ENCODE measurements at regions not wholly inside any gene's neighbourhood (a gene's known extent, or its start where the extent isn't known, plus 50 kb on each side); places are given as distances from the start of the nearest gene placed in this dataset.

DNA sequence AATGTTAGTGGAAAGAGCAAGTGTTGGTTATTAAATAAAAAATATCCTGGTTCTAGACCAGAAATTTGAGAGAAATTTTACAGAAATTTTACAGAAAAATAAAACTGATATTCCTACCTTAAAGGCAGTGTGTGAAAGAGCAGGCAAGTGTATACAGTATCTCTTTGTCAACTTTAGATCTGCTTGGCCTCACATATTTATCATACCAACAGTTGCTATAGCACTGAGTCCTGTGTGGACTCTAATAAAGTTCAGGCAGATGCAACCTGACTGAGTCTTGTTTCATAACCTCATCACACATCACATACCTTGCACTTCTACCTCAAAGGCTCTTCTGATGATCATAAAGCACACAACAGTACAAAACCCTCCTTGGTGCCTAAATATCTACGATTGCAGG is 552.4 kb upstream of the PCDH15 start:
- DNase-seq: no peak

DNA sequence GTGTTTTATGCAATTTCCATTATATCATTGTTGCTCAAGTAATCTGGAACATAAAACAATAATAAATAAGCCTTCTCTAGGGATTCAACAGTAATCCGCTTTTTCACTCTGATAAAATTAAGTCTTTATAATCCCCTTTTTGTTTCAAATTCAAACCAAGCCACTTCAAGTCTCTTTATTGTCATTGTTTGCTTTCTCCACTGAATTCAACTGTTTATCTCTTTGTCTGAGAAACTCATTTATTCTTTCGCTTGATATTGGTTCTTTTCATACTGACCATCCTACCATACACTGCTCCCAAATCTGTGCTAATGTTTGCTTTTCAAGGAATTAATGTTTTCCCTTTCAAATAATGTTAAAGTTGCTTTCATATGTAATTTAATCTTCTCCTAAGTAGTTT is 550.4 kb upstream of the PCDH15 start:
- DNase-seq: no peak

DNA sequence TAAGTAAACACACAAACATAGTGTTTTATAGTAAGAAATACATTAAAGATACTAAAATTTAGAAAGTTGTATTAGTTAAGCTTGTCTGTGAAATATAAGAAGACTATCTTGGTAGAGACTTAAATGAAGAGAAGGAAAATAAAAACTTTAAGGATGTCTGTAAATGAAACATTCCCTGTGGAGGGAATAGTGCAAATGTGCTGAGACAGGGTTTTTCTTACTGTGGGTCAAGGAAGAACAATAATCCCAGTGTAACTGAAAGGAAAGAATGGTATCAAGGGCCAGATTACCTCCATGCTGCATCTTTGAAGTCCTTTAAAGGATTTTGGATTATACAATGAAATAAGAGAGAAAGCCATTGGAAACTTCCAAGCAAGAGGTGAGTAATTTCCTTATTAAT is 547.5 kb upstream of the PCDH15 start:
- DNase-seq: no peak

DNA sequence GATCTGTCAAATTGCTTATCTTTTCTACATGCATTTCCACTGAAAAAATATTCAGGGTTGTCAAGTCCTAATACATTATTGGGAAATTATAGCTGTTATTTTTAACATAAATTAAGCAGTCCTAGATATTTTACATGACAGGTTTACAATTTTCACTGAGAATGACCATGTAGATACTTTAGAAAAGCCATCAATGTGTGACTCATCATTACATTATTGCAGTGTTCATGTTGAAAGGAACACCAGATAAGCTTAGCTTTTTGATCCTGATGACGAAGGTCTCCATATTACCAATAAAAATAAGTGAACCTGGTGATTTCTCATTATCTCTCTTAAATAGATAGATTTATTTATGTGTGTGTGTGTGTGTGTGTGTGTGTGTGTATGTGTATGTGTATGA is 529.5 kb upstream of the PCDH15 start:
- DNase-seq: no peak

DNA sequence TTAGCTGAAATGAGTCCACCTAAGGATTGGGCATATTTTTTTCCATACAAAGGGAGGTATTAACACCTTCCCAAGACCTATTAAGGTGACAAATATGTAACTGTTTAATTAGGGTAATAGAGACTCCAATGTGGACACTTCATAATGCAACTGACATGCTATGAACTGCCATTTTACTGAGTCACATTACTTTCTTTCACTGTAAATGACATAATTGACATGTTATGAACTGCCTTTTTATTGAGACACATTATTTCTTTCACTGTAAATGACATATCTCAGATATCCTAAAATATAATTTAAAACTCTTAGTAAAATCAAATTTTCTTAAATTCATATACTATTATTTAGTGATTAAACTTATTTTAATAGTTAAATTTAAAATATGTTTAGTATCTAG is 528.8 kb upstream of the PCDH15 start:
- no peak for DNase-seq

DNA sequence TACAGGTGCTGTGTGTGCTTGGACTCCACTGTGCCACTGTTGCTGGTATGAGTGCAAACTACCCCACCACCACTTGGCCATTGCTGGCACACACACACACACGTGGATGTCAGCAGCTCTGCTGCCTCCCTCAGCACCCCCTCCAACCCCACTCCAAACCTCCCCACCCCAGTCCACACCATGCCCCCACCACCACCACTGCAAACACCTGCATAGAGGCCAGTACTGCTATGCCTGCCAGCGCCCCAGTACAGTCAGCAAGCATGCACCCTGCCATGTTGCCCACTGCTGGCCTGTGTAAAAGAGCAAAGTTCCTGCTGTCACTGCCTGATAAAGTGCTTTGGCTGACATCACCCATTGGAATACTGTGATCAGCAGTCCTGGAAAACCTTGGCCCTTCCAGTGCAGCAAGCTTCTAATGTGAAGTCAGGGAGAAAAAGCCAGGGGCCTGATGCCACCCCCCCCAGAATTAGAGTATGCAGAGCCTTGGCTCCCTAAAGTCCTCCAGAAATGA is 519.2 kb upstream of the PCDH15 start:
- no peak for DNase-seq

DNA sequence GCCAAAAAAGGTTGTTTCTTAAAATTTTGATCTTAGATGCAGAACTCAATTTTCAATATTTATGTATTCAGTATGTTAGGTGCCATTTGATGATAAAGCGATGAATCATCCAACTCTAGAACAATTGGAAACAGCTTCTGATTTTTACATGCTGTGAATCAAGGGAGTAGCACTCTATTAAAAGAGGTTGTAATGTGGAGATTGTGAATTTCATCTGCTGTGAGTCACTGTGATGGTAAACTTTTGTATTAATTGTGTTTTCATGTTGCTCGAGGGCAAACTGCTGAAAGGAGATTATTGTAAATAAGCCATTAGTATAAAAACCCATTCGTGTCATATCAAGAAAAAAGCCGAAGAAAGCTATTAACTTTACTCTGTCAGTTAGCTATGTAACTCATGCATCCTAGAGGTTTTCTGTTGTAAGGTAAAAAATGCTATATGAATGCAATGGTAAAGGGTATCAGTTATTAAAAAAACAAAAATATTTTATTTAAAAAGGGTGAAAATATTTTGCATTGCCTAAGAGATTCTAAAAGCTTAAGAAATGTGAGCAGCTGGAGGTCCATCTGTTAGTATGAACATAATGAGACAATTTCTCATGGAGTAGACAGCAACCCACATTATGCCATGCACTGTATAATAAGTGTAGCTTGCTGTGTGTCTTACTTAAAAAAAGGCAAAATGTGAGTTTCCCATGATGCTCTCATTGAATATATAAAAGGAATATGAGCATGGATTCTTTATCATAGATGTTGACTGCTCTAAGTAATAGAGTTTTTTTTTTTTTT is 511.0 kb upstream of the PCDH15 start:
- DNase-seq: no peak

DNA sequence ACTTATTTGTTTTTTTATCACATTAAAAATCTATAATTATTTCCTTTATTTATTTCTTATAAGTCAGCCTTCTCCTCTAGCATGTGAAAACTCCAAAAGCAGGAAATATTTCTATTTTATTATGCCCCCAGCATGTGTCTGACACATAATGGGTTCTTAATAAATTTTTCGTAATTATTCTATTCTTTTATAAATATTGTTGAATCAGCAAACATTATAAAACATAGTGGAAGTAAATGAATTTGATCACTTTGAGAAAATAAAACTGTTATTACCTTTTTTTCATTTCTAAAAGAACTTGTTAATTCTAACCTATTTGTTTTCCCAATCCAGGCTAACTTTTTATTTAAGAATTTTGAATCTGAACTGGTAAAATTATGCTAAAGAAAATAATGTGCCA is 509.1 kb upstream of the PCDH15 start:
- no peak for DNase-seq

DNA sequence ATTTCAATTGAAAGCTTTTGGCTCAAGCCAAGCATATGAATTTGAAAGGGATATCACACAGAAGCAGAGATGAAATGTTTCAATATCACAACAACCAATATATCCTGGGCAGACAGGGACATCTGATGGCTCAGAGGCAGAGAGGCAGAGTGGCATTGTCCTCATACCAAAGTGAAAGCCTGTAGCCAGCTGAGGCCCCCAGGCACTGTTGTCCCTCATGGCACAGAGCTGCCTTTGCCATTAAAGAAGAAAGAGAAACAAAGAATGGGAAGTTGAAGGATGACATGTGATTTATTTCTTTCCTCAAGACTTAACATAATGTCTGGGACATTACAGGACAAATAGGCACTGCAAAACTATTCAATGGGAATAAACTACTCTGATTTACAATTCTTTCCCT is 504.3 kb upstream of the PCDH15 start:
- no peak for DNase-seq

DNA sequence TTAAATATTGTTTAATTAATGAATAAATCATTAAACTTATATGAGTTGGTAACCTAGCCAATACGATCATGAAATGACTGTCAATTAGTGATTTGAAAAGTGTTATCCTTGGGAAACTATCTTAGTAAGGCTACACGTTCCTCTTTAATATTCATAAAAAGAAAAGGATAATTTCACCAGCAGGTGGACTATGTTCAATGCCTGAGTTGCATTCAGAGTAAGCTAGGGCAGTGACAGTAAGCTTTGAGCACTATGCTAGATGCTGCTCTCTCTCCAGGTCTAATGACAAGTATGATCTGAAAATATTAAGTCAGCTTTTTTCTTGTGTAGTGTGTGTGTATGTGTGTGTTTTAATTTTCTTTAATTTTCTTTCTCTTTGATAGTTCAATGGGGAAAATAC is 486.3 kb upstream of the PCDH15 start:
- DNase-seq: no peak

DNA sequence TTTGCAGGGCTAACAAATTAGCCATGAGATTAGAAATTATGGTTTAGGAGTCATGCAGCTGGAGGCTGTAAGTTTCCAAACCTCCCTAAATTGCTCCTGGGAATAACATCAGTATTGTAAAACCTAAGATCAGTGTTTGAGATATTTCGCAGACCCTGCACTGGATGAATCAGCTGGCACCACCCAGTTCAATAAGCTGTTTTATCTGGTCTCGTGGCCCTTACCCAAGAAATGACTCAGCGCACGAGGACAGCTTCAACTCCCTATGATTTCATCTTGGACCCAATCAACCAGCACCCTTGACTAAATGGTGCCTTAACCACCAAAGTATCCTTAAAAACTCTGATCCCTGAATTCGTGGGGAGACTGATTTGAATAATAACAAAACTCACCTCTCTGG is 482.0 kb upstream of the PCDH15 start:
- DNase-seq: no peak

DNA sequence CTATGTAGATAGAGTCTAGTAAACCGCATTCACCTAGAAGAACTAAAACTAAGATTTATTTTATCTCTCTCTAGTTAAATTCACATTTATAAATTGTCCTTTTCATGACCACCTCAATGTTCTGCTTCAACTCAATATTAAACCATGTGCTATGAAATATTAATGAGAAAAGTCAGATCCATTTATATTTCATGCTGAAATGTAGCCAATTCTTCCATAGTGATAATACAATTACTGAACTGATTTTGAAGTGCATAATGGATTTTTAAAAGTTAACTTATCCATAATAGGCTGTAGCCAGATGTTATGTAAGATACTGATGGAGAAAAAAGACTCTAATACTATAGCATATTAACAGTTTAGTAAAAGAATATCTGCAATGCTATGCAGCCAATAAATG is 479.7 kb upstream of the PCDH15 start:
- no peak for DNase-seq

DNA sequence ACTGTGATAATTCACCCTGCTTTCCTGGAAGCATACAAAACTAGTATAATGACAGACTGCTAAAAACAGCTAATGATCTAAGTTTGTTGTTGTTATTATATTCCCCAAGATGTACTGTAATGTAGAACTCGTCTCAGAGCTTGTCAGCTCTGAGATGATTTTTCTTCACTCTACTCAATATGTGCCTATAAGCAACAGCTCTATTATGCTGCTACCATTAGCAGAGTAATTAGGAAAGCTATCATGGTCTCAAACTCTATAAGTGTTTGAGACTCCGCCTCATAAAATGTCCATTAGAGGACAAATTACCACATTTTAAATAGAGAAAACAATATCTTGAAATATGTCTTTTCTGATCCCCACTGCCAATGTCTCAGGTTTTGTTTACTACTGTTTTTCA is 476.5 kb upstream of the PCDH15 start:
- DNase-seq: no peak

DNA sequence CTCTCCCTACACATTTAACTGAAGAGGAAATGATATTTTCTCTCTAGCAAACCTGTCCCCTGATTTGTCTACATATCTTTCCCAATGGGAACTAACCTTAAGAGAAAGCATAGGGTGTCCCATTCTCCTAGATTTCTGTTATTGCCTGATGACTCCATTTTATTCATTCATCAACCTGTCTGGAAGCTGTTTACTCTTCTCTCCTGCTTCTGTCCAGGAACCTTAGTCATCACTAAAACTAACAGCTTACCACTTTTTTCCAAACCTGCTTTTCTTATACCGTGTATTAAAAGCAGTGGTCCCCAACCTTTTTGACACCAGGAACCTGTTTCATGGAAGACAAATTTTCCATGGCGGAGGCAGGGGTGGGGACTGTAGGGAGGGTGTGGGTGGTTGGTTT is 473.3 kb upstream of the PCDH15 start:
- DNase-seq: no peak

DNA sequence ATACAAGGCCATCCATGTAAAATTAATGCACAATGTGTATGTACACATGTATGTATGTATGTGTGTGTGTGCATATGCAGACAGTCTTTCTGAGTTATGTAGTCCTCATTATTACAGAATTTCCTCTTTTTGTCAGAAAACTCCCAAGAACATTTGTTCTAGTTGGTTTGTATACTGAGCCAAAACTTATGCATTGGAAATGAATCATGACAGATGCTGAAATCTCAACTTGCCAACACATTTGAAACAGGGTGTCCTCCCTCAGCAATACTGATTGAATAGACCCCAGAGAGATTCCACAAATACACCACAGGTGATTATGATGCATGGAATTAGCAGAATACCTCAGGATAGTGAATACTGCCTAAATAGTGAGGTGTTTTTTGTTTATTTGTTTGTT is 472.9 kb upstream of the PCDH15 start:
- DNase-seq: no peak

DNA sequence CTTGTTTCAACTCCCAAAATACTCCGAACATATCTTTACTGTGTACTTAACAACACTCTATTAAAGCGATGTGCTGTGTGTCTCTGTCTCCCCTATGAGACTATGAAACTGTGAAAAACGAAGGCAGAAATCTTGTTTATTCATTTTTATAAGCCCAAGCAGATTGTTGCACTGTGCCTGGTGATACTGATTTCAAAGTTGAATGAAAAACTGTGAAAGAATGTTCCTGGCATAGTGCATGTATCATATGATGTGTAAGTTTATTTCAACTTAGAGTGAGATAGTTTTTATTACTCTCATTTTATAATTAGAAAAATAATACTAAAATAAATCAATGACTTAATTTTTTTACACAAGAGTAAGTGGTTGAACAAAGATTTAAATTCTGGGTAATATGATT is 471.9 kb upstream of the PCDH15 start:
- DNase-seq: no peak

DNA sequence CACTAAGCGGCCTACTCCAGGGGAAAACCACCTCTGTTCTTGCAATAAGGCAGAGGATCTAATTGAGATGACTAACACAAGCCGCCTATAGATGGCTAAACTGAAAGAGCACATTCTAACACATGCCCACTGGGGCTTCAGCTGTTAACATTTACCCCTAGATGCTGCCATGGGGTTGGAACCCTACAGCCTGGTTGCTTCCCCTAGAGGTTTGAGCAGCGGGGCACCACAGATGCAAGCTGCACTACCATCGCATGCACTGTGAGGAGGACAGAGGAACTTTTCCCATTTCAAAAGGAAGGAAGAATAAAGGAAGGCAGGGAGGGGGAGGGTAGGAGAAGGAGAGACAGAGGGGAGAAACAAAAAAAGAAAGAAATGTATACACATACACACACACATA is 465.8 kb upstream of the PCDH15 start:
- no peak for DNase-seq

DNA sequence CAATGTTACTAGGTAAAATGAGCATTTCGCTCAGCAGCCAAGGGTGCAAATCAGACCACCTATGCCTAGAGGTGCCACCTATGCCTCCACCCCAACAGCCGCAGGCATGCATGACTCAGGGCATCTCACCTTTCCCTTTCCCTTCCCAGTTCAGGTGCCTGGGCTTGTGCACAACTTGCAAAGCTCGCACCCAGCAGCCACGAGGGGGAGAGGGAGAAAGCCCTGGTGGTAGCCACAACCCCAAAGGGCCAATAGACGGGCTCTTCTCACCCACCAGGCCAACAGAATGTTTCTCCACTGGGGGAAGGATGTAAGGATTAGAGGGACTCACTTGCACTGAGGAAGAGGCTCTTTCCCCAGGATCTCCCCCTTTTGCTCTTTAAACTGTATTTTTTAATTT is 462.3 kb upstream of the PCDH15 start:
- DNase-seq: no peak

DNA sequence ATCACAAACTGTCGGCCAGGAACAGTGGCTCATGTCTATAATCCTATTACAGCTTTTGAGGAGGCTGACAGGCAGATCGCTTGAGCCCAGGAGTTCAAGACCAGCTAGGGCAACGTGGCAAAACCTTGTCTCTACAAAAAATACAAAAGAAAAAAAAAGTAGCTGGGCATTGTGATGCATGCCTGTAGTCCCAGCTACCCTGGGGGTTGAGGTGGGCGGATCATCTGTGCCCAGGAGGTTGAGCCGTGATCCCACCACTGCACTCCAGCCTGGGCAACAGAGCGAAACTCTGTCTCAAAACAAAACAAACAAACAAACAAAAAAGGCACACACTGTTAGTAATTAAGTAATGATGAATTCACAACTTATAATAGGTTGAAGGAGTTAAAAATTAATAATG is 441.5 kb upstream of the PCDH15 start:
- DNase-seq: no peak

DNA sequence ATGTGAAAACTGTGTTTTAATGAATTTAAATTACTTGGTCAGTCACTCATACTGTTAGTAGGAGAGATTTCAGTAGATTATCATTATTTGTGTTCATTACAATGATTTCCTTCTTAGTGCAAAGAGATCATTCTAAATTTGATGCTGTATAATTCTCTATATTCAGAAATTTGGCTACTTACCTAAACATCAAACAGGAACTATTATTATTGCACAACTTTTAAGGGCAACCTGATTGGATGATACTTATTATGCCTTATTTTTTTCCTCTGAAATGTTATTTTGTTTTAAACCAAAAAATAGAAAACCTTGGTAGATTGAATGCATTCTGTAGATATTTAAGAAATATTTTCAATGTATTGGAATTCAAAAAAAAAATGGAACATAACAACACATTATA is 436.4 kb upstream of the PCDH15 start:
- no peak for DNase-seq

DNA sequence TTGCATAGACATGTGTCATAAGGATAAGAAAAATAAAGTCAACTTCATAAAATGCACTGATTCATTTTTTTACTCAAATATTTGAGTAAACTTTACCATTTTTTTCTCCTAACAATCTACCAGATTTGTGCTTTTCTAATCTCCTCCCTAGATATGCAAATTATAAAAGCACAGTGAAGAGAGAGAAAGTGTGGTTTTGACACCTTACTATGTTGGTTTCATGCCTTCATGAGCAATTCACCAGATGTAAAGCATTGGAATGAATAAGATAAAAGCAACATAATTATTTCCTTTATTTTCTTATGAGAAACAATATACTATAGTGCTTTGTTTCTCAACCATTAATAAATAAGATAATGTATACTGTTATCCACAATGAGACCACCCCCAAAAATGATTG is 432.5 kb upstream of the PCDH15 start:
- no peak for DNase-seq

DNA sequence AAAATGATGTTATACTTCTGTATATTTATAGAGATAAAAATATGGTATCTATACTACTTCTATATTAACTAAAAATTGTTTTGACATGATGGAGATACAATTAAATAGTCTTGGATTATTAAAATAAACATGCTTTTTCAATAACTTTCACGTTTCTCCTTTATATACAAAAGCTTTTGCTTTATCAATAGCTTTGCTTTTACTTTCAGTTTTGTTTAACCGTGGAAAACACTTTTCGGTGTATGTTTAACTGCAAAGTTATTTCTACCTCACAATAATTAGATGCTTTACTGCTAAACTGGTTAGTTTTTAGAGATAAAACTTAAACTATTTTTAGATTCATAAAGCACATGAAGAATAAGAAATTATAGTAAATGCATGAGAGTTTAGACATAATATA is 432.1 kb upstream of the PCDH15 start:
- no peak for DNase-seq

DNA sequence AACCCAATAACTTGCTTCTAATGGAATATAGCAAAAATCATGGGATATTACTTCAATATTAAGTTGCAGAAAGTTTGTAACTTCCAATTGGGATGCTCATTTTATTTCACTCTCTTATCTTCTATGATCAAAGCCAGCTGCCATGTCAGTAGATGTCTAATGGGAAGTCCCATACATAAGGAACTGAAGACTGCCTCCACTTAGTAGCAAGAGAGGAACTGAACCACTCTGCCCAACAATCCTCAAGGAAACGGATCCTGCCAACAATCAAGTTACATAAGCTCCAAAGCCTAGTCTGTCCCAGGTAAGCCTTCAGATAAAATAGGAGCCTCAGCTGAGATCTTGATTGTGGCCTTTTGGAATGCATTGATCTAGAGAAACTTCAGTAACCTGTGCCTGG is 431.5 kb upstream of the PCDH15 start:
- DNase-seq: no peak

DNA sequence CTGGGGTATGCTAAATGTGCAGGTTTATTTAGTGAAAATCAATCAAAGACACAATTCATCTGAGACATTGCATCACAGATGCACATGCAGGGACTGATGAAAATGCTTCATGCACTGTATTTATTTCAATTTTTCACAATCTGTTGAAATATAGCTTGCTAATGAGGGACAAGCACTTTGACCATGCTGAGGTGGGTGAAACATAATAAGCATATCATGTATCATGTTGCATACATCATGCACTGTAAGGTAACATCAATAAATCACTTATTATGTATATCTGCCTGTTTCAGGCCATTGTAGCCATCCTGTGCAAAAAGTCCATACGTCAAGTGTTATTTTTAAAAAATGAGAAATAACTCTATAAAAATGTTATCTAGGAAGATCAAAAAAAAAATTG is 426.9 kb upstream of the PCDH15 start:
- no peak for DNase-seq

DNA sequence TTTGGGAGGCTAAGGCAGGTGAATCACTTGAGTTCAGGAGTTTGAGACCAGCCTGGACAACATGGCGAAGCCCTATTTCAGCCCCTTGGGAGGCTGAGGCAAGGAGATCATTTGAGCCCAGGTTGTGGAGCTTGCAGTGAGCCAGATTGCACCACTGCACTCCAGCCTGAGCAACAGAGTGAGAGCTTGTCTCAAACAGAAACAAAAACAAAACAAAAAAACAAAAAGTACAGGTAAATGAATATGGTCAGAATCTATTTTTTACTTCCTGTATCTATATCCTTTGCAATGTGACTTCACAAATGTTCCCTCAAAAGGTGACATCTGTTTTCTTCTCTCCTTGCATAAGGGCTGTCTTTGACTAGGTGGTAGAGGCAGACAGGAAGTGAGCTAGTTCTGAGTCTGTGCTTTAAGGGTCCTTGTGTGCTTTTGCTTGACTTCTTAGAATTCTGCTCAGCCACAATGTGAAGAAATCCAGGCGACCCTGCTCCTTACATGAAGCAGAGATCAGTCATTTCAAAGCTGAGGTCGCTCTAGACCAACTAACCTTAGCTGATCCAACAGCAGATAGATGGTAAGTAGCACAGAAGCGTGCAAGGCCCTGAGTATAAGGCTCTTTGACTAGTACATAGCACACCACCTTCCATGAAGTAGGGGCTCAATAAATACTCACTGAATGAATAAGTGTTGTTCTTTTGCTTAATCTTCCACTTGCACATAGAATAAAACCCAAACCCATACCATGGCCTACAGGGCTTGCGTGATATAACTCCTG is 423.2 kb upstream of the PCDH15 start:
- no peak for DNase-seq

All from suppressor macrophage treated with lipopolysaccharide for 1 hour (primary cell).